ENCODE measurements at regions not wholly inside any gene's neighbourhood (a gene's known extent, or its start where the extent isn't known, plus 50 kb on each side); places are given as distances from the start of the nearest gene placed in this dataset.

DNA sequence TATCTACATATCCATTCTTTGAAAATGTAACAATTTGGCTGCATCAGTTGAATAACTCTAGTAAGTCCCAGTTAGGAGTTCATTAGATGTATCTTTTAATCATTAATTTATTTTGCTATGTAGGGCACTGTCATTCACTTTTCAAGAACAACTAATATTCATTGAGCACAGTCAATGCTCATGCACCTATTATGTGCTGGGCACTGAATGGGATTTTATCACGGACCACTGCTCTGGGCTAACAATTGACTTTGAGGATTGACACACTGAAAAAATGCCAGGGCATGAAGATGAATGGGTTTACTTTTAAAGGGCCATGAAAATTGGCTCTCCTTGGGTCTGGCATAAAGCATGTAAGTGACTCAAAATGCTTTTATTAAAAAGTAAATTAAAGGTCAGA, 375.2 kb downstream of the PLPP3 start:
- no peak overlapping the region for H3K56ac ChIP-seq (replicated peaks; ENCODE audit: insufficient read length, low read depth, low read length)
- WGBS, 2 experiments (ENCODE audit: extremely low coverage in 1 of 2, insufficient coverage in 1 of 2, insufficient read length in 1 of 2, insufficient replicate concordance in 2 of 2, low coverage in 1 of 2, low lambda C conversion rate in 2 of 2, missing lambda C conversion rate in 1 of 2) = 89% methylated on average over 1 of the region's 1 CpG; no CpG with 5 or more reads in 1 of the 2 experiments
- H3K14ac ChIP-seq (ENCODE audit: insufficient read length) = no peak overlapping the region
- no peak overlapping the region for H2BK15ac ChIP-seq (ENCODE audit: low read length)
- no peaks in the 10 kb centered on the region; a peak in 1 of 4 replicates for H3K9me3 ChIP-seq (ENCODE audit: insufficient read depth in 2 of 2, low read depth in 1 of 2, low read length in 1 of 2)
- H3K36me3 ChIP-seq (ENCODE audit: control insufficient read depth in 2 of 4, insufficient read depth in 4 of 4, low read length in 3 of 4) = no peaks in the 10 kb centered on the region
- H4K8ac ChIP-seq (ENCODE audit: extremely low read depth, insufficient read depth, low read length) = no peak overlapping the region
- no peaks in the 10 kb centered on the region for H3K23me2 ChIP-seq (ENCODE audit: low read depth, low read length)
- H4K5ac ChIP-seq (ENCODE audit: insufficient read length, low read depth, low read length) = no peak overlapping the region
- no peaks in the 10 kb centered on the region; a peak in 1 of 7 replicates for H3K4me1 ChIP-seq (replicated peaks in 1 of 4; ENCODE audit: control insufficient read depth in 3 of 4, insufficient read depth in 4 of 4, low read length in 3 of 4)
- POLR2A ChIA-PET (ENCODE audit: partially characterized antibody) = no interaction called here
- no peak overlapping the region for H3K23ac ChIP-seq (ENCODE audit: insufficient read length)
- no peak overlapping the region for H2AFZ ChIP-seq (ENCODE audit: low read length)
- H2BK20ac ChIP-seq (ENCODE audit: low read length) = no peak overlapping the region
- H3K27ac ChIP-seq (ENCODE audit: low read depth, low read length) = no peak overlapping the region
- no peaks in the 10 kb centered on the region for H4K20me1 ChIP-seq (replicated peaks in 1 of 2; ENCODE audit: control insufficient read depth in 1 of 2, insufficient read depth in 2 of 2, low read length in 2 of 2)
- no peaks in the 10 kb centered on the region for H3K79me2 ChIP-seq (ENCODE audit: control insufficient read depth in 1 of 2, insufficient read depth in 2 of 2, low read length in 2 of 2)
- no peak overlapping the region for H3K4me2 ChIP-seq (ENCODE audit: insufficient read depth in 1 of 2, low read depth in 2 of 2, low read length in 2 of 2)
- FAIRE-seq (no peak), DNase-seq (ENCODE audit: low read depth in 1 of 2, low spot score in 2 of 2) (no peak)
- H2AK5ac ChIP-seq (ENCODE audit: low read depth, low read length) = no peak overlapping the region
- H2BK12ac ChIP-seq (ENCODE audit: low read depth, low read length) = no peak overlapping the region
- H3K79me1 ChIP-seq (ENCODE audit: low read depth, low read length) = no peaks in the 10 kb centered on the region
- CTCF ChIA-PET (ENCODE audit: partially characterized antibody) = no interaction called here
- H2BK120ac ChIP-seq (replicated peaks; ENCODE audit: low read depth, low read length) = no peak overlapping the region
- H3K9ac ChIP-seq (replicated peaks in 1 of 4; ENCODE audit: extremely low read depth in 1 of 4, low read depth in 3 of 4, low read length in 3 of 4) = no peak overlapping the region
- H4K91ac ChIP-seq (replicated peaks; ENCODE audit: insufficient read length, low read length) = no peak overlapping the region
- no peak overlapping the region for H3K18ac ChIP-seq (ENCODE audit: extremely low read depth, low read length)
- H2BK5ac ChIP-seq (ENCODE audit: low read depth, low read length) = no peak overlapping the region
- no peak overlapping the region for H3K4ac ChIP-seq (replicated peaks; ENCODE audit: insufficient read length, low read depth, low read length)
- no peaks in the 10 kb centered on the region for H3K27me3 ChIP-seq (replicated peaks in 1 of 4; ENCODE audit: control insufficient read depth in 3 of 4, extremely low read depth in 1 of 4, insufficient read depth in 3 of 4, low read length in 3 of 4)
- H3K4me3 ChIP-seq (ENCODE audit: extremely low read depth in 1 of 4, insufficient read depth in 2 of 4, low read depth in 3 of 4, low read length in 4 of 4) = no peak overlapping the region
- TF ChIP-seq CREB1 (IDR thresholded peaks at IDR 0.05) (no peak), HDAC2 (IDR thresholded peaks at IDR 0.05; ENCODE audit: borderline replicate concordance in 1 of 2, low read depth in 2 of 2, low read length in 2 of 2) (no peak), TAF1 (IDR thresholded peaks at IDR 0.05; ENCODE audit: low read depth, low read length) (no peak), CBX5 (IDR thresholded peaks at IDR 0.05; ENCODE audit: low read depth, low read length) (no peak), SP2 (IDR thresholded peaks at IDR 0.05; ENCODE audit: low read length) (no peak), RXRA (IDR thresholded peaks at IDR 0.05; ENCODE audit: insufficient read depth, low read depth, low read length) (no peak), SIX5 (IDR thresholded peaks at IDR 0.05; ENCODE audit: low read depth, low read length) (no peak), CTBP2 (IDR thresholded peaks at IDR 0.05; ENCODE audit: borderline replicate concordance, insufficient read depth, insufficient read length, low read length) (no peak), TAF7 (optimal IDR thresholded peaks at IDR 0.05; ENCODE audit: borderline replicate concordance, low read depth, low read length) (no peak), EGR1 (IDR thresholded peaks at IDR 0.05; ENCODE audit: borderline replicate concordance, low read depth, low read length) (no peak), JUND (IDR thresholded peaks at IDR 0.05; ENCODE audit: low read length) (no peak)
- TF ChIP-seq, protein P1, sequence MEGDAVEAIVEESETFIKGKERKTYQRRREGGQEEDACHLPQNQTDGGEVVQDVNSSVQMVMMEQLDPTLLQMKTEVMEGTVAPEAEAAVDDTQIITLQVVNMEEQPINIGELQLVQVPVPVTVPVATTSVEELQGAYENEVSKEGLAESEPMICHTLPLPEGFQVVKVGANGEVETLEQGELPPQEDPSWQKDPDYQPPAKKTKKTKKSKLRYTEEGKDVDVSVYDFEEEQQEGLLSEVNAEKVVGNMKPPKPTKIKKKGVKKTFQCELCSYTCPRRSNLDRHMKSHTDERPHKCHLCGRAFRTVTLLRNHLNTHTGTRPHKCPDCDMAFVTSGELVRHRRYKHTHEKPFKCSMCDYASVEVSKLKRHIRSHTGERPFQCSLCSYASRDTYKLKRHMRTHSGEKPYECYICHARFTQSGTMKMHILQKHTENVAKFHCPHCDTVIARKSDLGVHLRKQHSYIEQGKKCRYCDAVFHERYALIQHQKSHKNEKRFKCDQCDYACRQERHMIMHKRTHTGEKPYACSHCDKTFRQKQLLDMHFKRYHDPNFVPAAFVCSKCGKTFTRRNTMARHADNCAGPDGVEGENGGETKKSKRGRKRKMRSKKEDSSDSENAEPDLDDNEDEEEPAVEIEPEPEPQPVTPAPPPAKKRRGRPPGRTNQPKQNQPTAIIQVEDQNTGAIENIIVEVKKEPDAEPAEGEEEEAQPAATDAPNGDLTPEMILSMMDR (IDR thresholded peaks at IDR 0.05; ENCODE audit: control extremely low read depth in 1 of 3, insufficient read depth in 1 of 3, low read depth in 1 of 3, low read length in 3 of 3) = no peak
